Uterus (tissue), 3 donors: ENCODE measurements at regions not wholly inside any gene's neighbourhood (a gene's known extent, or its start where the extent isn't known, plus 50 kb on each side); places are given as distances from the start of the nearest gene placed in this dataset.

ENCODE experiments used
- DNase-seq, 2 donors: peaks; one replicate each; pipeline ENCODE4 v3.0.0-alpha.2; 2019 to 2020
- H3K27ac ChIP-seq, 2 donors: fragments of 200-600 bp; sonication (generic); 1 replicate in 1 of 2; 2 replicates in 1 of 2; pipeline ENCODE4 v1.5.1; 2016 to 2018
- H3K27me3 ChIP-seq, 2 donors: fragments of 200-600 bp; sonication (generic); one replicate each; pipeline ENCODE4 v1.5.1; 2018 to 2019; ENCODE audit warnings: control low read depth in 1 of 2
- H3K36me3 ChIP-seq, 2 donors: fragments of 200-600 bp; sonication (generic); one replicate each; pipeline ENCODE4 v1.5.1; 2019; ENCODE audit warnings: control low read depth in 1 of 2
- H3K4me1 ChIP-seq, 2 donors: fragments of 200-600 bp; sonication (generic); one replicate each; pipeline ENCODE4 v1.5.1; 2018 to 2019; ENCODE audit warnings: control low read depth in 1 of 2
- H3K4me3 ChIP-seq, 2 donors: fragments of 200-600 bp; sonication (generic); 1 replicate in 1 of 2; 2 replicates in 1 of 2; pipeline ENCODE4 v1.5.1; 2018 to 2019; ENCODE audit warnings: mild to moderate bottlenecking in 1 of 2
- H3K9me3 ChIP-seq, 2 donors: fragments of 200-600 bp; sonication (generic); one replicate each; pipeline ENCODE4 v1.5.1; 2019; ENCODE audit warnings: control low read depth in 1 of 2
- POLR2A ChIP-seq, 2 donors: fragments of 450-650 bp; IDR thresholded peaks; one replicate each; pipeline ENCODE4 v1.6.1; 2016; ENCODE audit warnings: antibody characterized with exemption in 2 of 2, mild to moderate bottlenecking in 1 of 2, moderate library complexity in 1 of 2
- intact Hi-C: fragments of 100-400 bp; cut with DNase I; formaldehyde crosslinking; loops from one replicate; pipeline ENCODE4 v1.15.1; 2023; ENCODE audit warnings: low total_unique reads
- TF ChIP-seq, protein P1 (sequence below), 4 experiments: fragments of 200-600 bp in 2 of 4; fragments of 450-650 bp in 2 of 4; sonication (generic) in 2 of 4; IDR thresholded peaks; one replicate each; pipeline ENCODE4 v1.5.1; 2016 to 2019; ENCODE audit warnings: antibody characterized with exemption in 4 of 4, mild to moderate bottlenecking in 2 of 4, moderate library complexity in 1 of 4
- donor health status: DM: yes; HTN: yes; CAD: no.

DNA sequence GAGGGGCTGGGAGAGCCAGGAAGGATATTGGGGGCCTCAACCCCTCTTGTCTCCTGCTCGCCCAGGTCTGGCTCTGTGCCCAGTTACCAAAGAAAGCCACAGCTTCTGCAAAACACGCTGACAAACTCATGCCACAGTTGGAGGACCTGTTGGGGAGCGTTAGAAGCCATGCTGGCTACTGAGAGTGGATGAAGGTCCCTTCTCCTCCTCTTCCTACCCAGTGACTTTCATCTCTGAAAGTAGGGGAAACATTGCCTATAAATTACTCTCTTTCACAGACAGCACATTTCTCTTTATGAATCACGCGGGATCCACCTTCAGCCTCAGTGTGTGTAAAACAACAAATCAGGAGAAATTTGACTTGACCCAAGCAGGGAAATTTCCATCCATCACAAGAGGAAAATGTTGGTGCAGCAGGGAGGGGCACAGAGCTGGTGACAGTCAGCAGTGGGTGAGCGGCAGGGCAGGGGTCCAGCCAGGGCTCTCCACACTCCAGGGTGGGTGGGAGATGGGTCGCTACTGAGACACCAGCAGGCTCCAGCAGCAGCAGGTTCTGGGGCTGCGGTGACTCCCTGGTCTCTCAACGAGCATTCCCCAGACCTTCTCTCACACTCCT is 181.9 kb downstream of the FGF18 start:
- TF ChIP-seq, protein P1, sequence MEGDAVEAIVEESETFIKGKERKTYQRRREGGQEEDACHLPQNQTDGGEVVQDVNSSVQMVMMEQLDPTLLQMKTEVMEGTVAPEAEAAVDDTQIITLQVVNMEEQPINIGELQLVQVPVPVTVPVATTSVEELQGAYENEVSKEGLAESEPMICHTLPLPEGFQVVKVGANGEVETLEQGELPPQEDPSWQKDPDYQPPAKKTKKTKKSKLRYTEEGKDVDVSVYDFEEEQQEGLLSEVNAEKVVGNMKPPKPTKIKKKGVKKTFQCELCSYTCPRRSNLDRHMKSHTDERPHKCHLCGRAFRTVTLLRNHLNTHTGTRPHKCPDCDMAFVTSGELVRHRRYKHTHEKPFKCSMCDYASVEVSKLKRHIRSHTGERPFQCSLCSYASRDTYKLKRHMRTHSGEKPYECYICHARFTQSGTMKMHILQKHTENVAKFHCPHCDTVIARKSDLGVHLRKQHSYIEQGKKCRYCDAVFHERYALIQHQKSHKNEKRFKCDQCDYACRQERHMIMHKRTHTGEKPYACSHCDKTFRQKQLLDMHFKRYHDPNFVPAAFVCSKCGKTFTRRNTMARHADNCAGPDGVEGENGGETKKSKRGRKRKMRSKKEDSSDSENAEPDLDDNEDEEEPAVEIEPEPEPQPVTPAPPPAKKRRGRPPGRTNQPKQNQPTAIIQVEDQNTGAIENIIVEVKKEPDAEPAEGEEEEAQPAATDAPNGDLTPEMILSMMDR (IDR thresholded peaks at IDR 0.05), result no peak
- no peak for TF ChIP-seq POLR2A (IDR thresholded peaks at IDR 0.05)
- intact Hi-C loops, result no loop called here
- Histone ChIP-seq H3K27me3 (no peaks in the 10 kb centered on the region), H3K36me3 (no peaks in the 10 kb centered on the region), H3K9me3 (no peaks in the 10 kb centered on the region), H3K27ac (no peak overlapping the region), H3K4me1 (no peaks in the 10 kb centered on the region), H3K4me3 (no peak overlapping the region)
- DNase-seq, result no peak

DNA sequence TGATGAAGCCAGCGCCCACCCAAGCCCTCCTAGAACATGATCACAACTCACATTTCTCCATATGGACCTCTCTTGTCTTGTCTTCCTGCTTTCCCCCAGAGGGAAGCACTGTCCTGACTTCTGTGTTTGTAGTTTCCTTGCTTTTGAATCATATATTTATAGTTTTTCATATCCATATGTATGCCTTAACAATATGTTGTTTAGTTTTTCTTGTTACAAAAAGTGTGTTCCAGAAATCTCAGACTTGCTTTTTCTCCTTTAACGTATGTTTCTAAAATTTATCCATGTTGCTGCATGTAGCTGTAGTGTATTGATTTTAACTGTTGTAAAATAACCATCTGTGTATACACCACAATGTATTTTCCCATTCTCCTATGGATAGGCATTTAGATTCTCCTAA is 182.0 kb upstream of the SMIM23 start:
- H3K27me3 ChIP-seq, result no peaks in the 10 kb centered on the region
- intact Hi-C loops, result no loop called here
- DNase-seq, result no peak

DNA sequence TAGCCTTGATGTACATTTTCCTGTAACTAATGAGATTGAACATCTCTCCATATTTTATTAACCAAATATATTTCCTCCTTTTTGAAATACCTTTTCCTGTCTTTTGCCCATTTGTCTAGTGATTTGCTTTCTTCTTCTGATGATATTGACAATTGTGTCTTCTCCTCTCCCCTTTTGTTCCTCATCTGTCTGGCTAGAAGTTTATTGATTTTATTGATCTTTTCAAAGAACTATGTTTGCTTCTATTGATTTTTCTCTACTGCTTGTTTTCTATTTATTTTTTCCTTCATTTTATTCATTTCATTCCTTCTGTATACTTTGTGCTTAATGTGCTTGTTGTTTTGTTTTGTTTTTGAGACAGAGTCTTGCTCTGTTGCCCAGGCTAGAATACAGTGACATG is 181.4 kb upstream of the SMIM23 start:
- no peak for TF ChIP-seq POLR2A (IDR thresholded peaks at IDR 0.05)
- TF ChIP-seq, protein P1 (IDR thresholded peaks at IDR 0.05), result no peak
- H3K9me3 ChIP-seq, result no peaks in the 10 kb centered on the region
- no peaks in the 10 kb centered on the region for H3K36me3 ChIP-seq
- H3K27me3 ChIP-seq, result no peaks in the 10 kb centered on the region
- no peak overlapping the region for H3K27ac ChIP-seq
- intact Hi-C loops, result no loop called here
- no peaks in the 10 kb centered on the region for H3K4me1 ChIP-seq
- DNase-seq, result no peak
- H3K4me3 ChIP-seq, result no peak overlapping the region

More for the DNA sequence above, 182.0 kb upstream of the SMIM23 start:
- no peak overlapping the region for H3K4me3 ChIP-seq
- no peak for TF ChIP-seq POLR2A (IDR thresholded peaks at IDR 0.05)
- TF ChIP-seq, protein P1 (IDR thresholded peaks at IDR 0.05), result no peak
- H3K27ac ChIP-seq, result no peak overlapping the region
- H3K9me3 ChIP-seq, result no peaks in the 10 kb centered on the region
- H3K4me1 ChIP-seq, result no peaks in the 10 kb centered on the region
- no peaks in the 10 kb centered on the region for H3K36me3 ChIP-seq

DNA sequence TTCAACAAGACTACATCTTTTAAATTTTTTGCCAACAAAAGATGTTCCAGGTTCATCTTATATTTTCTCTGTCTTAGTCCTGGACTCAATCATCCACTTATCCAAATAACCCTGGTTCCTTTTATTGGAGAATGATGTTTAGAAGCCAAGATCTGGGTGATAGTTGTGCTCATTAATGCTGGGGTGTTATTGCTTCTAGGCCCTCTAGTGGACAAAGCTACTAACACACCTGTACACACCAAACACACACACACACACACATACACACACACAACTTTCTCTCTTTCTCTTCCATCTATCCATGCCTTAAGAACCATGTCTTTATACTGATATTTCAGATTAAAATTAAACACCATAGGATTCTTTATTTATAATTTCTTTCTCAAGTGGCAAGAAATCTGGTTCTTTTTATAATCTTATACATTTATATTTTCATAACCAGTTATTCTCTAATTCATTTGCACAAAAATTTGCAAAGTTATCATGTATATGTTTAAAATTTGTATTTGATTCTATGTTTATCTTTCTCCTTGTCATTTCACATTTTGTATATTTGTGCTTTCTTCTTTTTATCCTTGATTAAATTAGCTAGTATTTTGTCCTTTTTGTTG is 179.1 kb upstream of the SMIM23 start:
- Histone ChIP-seq H3K4me3 (no peak overlapping the region), H3K27ac (no peak overlapping the region), H3K4me1 (no peaks in the 10 kb centered on the region), H3K36me3 (no peaks in the 10 kb centered on the region), H3K9me3 (no peaks in the 10 kb centered on the region), H3K27me3 (no peaks in the 10 kb centered on the region)
- intact Hi-C loops, result no loop called here
- TF ChIP-seq, protein P1 (IDR thresholded peaks at IDR 0.05), result peak in 1 of 4 experiments; percentile 5
- no peak for TF ChIP-seq POLR2A (IDR thresholded peaks at IDR 0.05)
- no peak for DNase-seq

DNA sequence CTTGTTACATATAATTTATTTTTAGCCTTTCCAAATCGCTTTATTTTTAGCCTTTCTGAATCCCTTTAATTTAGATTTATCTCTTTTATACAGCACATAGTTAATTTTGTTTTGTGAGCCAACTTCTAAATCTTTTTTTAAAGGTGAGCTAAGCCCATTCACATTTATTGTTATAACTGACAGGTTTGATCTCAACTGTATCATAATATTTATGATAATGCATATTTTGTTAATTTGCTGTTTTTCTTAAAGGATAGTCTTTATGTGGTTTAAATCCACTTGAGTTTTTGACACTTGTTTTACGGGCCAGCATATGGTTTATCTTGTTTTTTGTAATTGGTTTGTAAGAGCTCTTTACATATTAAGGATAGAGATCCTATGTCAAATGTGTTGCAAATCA is 177.8 kb upstream of the SMIM23 start:
- H3K4me3 ChIP-seq, result no peak overlapping the region
- intact Hi-C loops, result no loop called here

More for the DNA sequence above, 177.8 kb upstream of the SMIM23 start:
- no peak for DNase-seq
- Histone ChIP-seq H3K36me3 (no peaks in the 10 kb centered on the region), H3K27me3 (no peaks in the 10 kb centered on the region), H3K27ac (no peak overlapping the region), H3K4me1 (no peaks in the 10 kb centered on the region), H3K9me3 (no peaks in the 10 kb centered on the region)
- no peak for TF ChIP-seq POLR2A (IDR thresholded peaks at IDR 0.05)
- TF ChIP-seq, protein P1 (IDR thresholded peaks at IDR 0.05), result no peak
